Endothelial cell of umbilical vein (primary cell): ENCODE measurements at regions not wholly inside any gene's neighbourhood (a gene's known extent, or its start where the extent isn't known, plus 50 kb on each side); places are given as distances from the start of the nearest gene placed in this dataset.

Source experiments
- BruUV-seq: library from RNA; stranded (reverse); fragments of 400-500 nt; replicated peaks from 2 replicates; lab custom pipeline; 2021; lab: Mats Ljungman, UMichigan
- CTCF ChIA-PET: fragments of 300-600, 350-600 bp; sonication (Branson Sonifier 250); formaldehyde crosslinking; loops from one replicate; lab custom pipeline; 2021; ENCODE audit warnings: antibody characterized with exemption, inconsistent platforms; lab: Charles Lee
- POLR2A ChIA-PET: fragments of 300-600, 350-600 bp; sonication (Branson Sonifier 250); formaldehyde crosslinking; loops from one replicate; lab custom pipeline; 2021; ENCODE audit warnings: antibody characterized with exemption, inconsistent platforms; lab: Charles Lee
- DNase-seq: peaks from one replicate; pipeline ENCODE4 v3.0.0-alpha.2; 2011; ENCODE audit warnings: low read depth, low spot score
- FAIRE-seq: peaks from 2 replicates; lab custom pipeline; 2011; peaks lifted over from hg19 to GRCh38; lab: Jason Lieb, UNC
- H2AFZ ChIP-seq: 2 replicates; pipeline ENCODE4 v1.6.0; 2012; ENCODE audit warnings: low read depth, low read length, control low read depth, inconsistent platforms
- H3K27ac ChIP-seq: 2 replicates; pipeline ENCODE4 v1.5.1; 2011; ENCODE audit warnings: low read depth, mild to moderate bottlenecking, control low read depth, low read length, moderate library complexity; ENCODE audit not compliant: insufficient read depth
- H3K27me3 ChIP-seq, 2 experiments: 2 replicates each; pipeline versions ENCODE4 v1.6.0 to v1.6.1; 2011; ENCODE audit warnings: low read length in 2 of 2, mixed read lengths in 1 of 2; ENCODE audit not compliant: control insufficient read depth in 2 of 2, insufficient read depth in 2 of 2
- H3K36me3 ChIP-seq, 2 experiments: 2 replicates in 1 of 2; 3 replicates in 1 of 2; pipeline ENCODE4 v1.5.1; 2011; ENCODE audit warnings: low read length in 2 of 2, mild to moderate bottlenecking in 1 of 2, moderate library complexity in 1 of 2; ENCODE audit not compliant: control insufficient read depth in 2 of 2, insufficient read depth in 2 of 2; ENCODE audit errors: extremely low read depth in 1 of 2
- H3K4me1 ChIP-seq: 3 replicates; pipeline ENCODE4 v1.5.1; 2011; ENCODE audit warnings: mild to moderate bottlenecking, low read length; ENCODE audit not compliant: control insufficient read depth, insufficient read depth; ENCODE audit errors: extremely low read depth
- H3K4me2 ChIP-seq: 2 replicates; pipeline ENCODE4 v1.6.1; 2011; ENCODE audit warnings: low read length, control low read depth, mixed read lengths; ENCODE audit not compliant: insufficient read depth
- H3K4me3 ChIP-seq, 3 experiments: fragments of 200-600 bp in 1 of 3; sonication (generic), shearing (Covaris generic) in 1 of 3; replicated peaks in 1 of 3; 2 replicates each; pipeline ENCODE4 v1.5.1; 2011 to 2016; ENCODE audit warnings: control low read depth in 3 of 3, low read length in 3 of 3, mild to moderate bottlenecking in 2 of 3, inconsistent platforms in 1 of 3, low read depth in 1 of 3, moderate library complexity in 1 of 3; ENCODE audit not compliant: insufficient read depth in 1 of 3
- H3K79me2 ChIP-seq: 2 replicates; pipeline ENCODE4 v1.6.0; 2012; ENCODE audit warnings: low read length, inconsistent platforms; ENCODE audit not compliant: control insufficient read depth, insufficient read depth
- H3K9ac ChIP-seq: replicated peaks from 2 replicates; pipeline ENCODE3; 2011; ENCODE audit warnings: low read length, control low read depth; ENCODE audit not compliant: insufficient read depth; ENCODE audit errors: extremely low read depth
- H3K9me1 ChIP-seq: replicated peaks from 3 replicates; pipeline ENCODE4 v1.6.0; 2011; ENCODE audit warnings: mild to moderate bottlenecking, low read length; ENCODE audit not compliant: control insufficient read depth, insufficient read depth; ENCODE audit errors: extremely low read depth
- H3K9me3 ChIP-seq: replicated peaks from 2 replicates; pipeline ENCODE4 v1.5.1; 2012; ENCODE audit warnings: low read length, inconsistent platforms; ENCODE audit not compliant: control insufficient read depth, insufficient read depth
- H4K20me1 ChIP-seq: replicated peaks from 2 replicates; pipeline ENCODE3; 2011; ENCODE audit warnings: mild to moderate bottlenecking, low read length; ENCODE audit not compliant: control insufficient read depth, insufficient read depth; ENCODE audit errors: extremely low read depth
- CTCF ChIP-seq, 2 donors: IDR thresholded peaks; 1 replicate in 1 of 2; 2 replicates in 1 of 2; pipeline ENCODE4 v1.5.1; 2011; ENCODE audit warnings: low read length in 2 of 2, mild to moderate bottlenecking in 2 of 2, moderate library complexity in 2 of 2, control low read depth in 1 of 2, inconsistent platforms in 1 of 2, low read depth in 1 of 2; ENCODE audit not compliant: insufficient read depth in 1 of 2; ENCODE audit errors: extremely low read depth in 1 of 2
- EZH2 ChIP-seq: IDR thresholded peaks from 2 replicates; pipeline ENCODE4 v1.6.1; 2012; ENCODE audit warnings: borderline replicate concordance, low read depth, mild to moderate bottlenecking, moderate library complexity, low read length, inconsistent platforms; ENCODE audit not compliant: severe bottlenecking
- FOS ChIP-seq: IDR thresholded peaks from 2 replicates; pipeline ENCODE4 v1.6.1; 2011; ENCODE audit warnings: mild to moderate bottlenecking, low read length, moderate library complexity, borderline replicate concordance; ENCODE audit not compliant: insufficient read depth
- GATA2 ChIP-seq: IDR thresholded peaks from 2 replicates; pipeline ENCODE4 v1.7.0; 2011; ENCODE audit warnings: low read depth, mild to moderate bottlenecking, moderate library complexity, mixed read lengths, low read length; ENCODE audit not compliant: insufficient read length, insufficient read depth
- JUN ChIP-seq: IDR thresholded peaks from 2 replicates; pipeline ENCODE4 v1.6.1; 2011; ENCODE audit warnings: borderline replicate concordance, low read depth; ENCODE audit not compliant: insufficient read length, insufficient read depth
- MAX ChIP-seq: IDR thresholded peaks from 2 replicates; pipeline ENCODE4 v1.6.1; 2011; ENCODE audit not compliant: insufficient read depth, insufficient read length
- MYC ChIP-seq: IDR thresholded peaks from one replicate; pipeline ENCODE4 v1.6.1; 2011; ENCODE audit warnings: mild to moderate bottlenecking, low read depth, low read length
- POLR2A ChIP-seq: IDR thresholded peaks from 2 replicates; pipeline ENCODE4 v1.6.1; 2012; ENCODE audit warnings: low read depth, mild to moderate bottlenecking, control low read depth, low read length
- POLR2AphosphoS5 ChIP-seq: IDR thresholded peaks from 2 replicates; pipeline ENCODE4 v1.6.1; 2012; ENCODE audit warnings: low read depth, mild to moderate bottlenecking, control low read depth, low read length, moderate library complexity; ENCODE audit not compliant: insufficient read depth
- dilution Hi-C: fragments of 300-500 bp; cut with MboI; formaldehyde crosslinking; loops from one replicate; pipeline ENCODE4 v1.15.0; 2019; ENCODE audit warnings: low sequenced_read_pairs; ENCODE audit not compliant: extremely low pct_ligation_motif_present
- intact Hi-C: fragments of 100-400 bp; cut with micrococcal nuclease; formaldehyde crosslinking; loops from one replicate; pipeline ENCODE4 v1.10.0; 2022

GRCh38 chrX:74179071-74179470 lies 124.9 kb upstream of the ZCCHC13 start:
- H3K9ac ChIP-seq: no peak overlapping the region
- H3K79me2 ChIP-seq: no peaks in the 10 kb centered on the region
- intact Hi-C loops: no loop called here
- H3K4me2 ChIP-seq: no peak overlapping the region
- H3K9me1 ChIP-seq: no peaks in the 10 kb centered on the region
- no peaks in the 10 kb centered on the region for H4K20me1 ChIP-seq
- dilution Hi-C loops: no loop called here
- H3K36me3 ChIP-seq: no peaks in the 10 kb centered on the region
- no TSS peak for BruUV-seq
- POLR2A ChIA-PET: no interaction called here
- TF ChIP-seq POLR2AphosphoS5 (no peak), FOS (no peak), MAX (no peak)
- H3K4me1 ChIP-seq: no peaks in the 10 kb centered on the region
- H3K27ac ChIP-seq: no peak overlapping the region
- FAIRE-seq (peak; percentile 33), DNase-seq (no peak)
- CTCF ChIA-PET: no interaction called here
- H3K9me3 ChIP-seq: no peaks in the 10 kb centered on the region
- no peak overlapping the region for H3K4me3 ChIP-seq
- H2AFZ ChIP-seq: no peak overlapping the region
- no peaks in the 10 kb centered on the region for H3K27me3 ChIP-seq

- dilution Hi-C loops (no loop called here), intact Hi-C loops (no loop called here)
- H3K27ac ChIP-seq: no peak overlapping the region
- no peak overlapping the region for H2AFZ ChIP-seq
- no peak for FAIRE-seq
- no peaks in the 10 kb centered on the region for H3K9me1 ChIP-seq
- no peaks in the 10 kb centered on the region for H3K36me3 ChIP-seq
- BruUV-seq: no TSS peak
- POLR2A ChIA-PET: no interaction called here
- H4K20me1 ChIP-seq: no peaks in the 10 kb centered on the region
- no peak for DNase-seq
- H3K9me3 ChIP-seq: no peaks in the 10 kb centered on the region
- H3K4me1 ChIP-seq: no peaks in the 10 kb centered on the region
- H3K4me2 ChIP-seq: no peak overlapping the region
- TF ChIP-seq MAX: no peak
- no peak for TF ChIP-seq MYC
- TF ChIP-seq POLR2AphosphoS5: no peak
- no peak for TF ChIP-seq POLR2A
- no peak for TF ChIP-seq CTCF (IDR thresholded peaks at IDR 0.05; ENCODE audit: extremely low read depth in 1 of 2, insufficient read depth in 1 of 2, low read depth in 1 of 2, low read length in 2 of 2)
- no peak for TF ChIP-seq EZH2
- TF ChIP-seq GATA2: no peak
- no peak for TF ChIP-seq JUN
- no peak for TF ChIP-seq FOS
- CTCF ChIA-PET: no interaction called here
- no peak overlapping the region for H3K4me3 ChIP-seq
- no peaks in the 10 kb centered on the region for H3K27me3 ChIP-seq
- no peak overlapping the region for H3K9ac ChIP-seq
- H3K79me2 ChIP-seq: no peaks in the 10 kb centered on the region
Observed at GRCh38 chrX:74178536-74178935, 125.4 kb upstream of the ZCCHC13 start.
